ENCODE measurements at regions not wholly inside any gene's neighbourhood (a gene's known extent, or its start where the extent isn't known, plus 50 kb on each side); places are given as distances from the start of the nearest gene placed in this dataset.
"Not testable (repeated sequence)": the region's sequence is repeated elsewhere in the genome, so short reads cannot be mapped to it uniquely, and the experiment has no call there.

GRCh38 chr10:26377224-26377810, 60.8 kb upstream of the APBB1IP start:
- not testable (repeated sequence) for TF ChIP-seq CHD1 (IDR thresholded peaks at IDR 0.05; ENCODE audit: low read length); SMARCC2 (IDR thresholded peaks at IDR 0.05; ENCODE audit: low read depth); POLR2A (conservative IDR thresholded peaks at IDR 0.05); SIN3A (IDR thresholded peaks at IDR 0.05; ENCODE audit: borderline replicate concordance in 2 of 2, control insufficient read depth in 1 of 2, low read depth in 2 of 2, low read length in 2 of 2); SRSF1 (IDR thresholded peaks at IDR 0.05; ENCODE audit: low read depth, low read length); CREM (IDR thresholded peaks at IDR 0.05; ENCODE audit: low read depth)
- TF ChIP-seq SPI1 (IDR thresholded peaks at IDR 0.05; ENCODE audit: borderline replicate concordance, low read depth, low read length), result peak; percentile 52; the same call in 1 of the 2 replicates
- TF ChIP-seq, protein P1, sequence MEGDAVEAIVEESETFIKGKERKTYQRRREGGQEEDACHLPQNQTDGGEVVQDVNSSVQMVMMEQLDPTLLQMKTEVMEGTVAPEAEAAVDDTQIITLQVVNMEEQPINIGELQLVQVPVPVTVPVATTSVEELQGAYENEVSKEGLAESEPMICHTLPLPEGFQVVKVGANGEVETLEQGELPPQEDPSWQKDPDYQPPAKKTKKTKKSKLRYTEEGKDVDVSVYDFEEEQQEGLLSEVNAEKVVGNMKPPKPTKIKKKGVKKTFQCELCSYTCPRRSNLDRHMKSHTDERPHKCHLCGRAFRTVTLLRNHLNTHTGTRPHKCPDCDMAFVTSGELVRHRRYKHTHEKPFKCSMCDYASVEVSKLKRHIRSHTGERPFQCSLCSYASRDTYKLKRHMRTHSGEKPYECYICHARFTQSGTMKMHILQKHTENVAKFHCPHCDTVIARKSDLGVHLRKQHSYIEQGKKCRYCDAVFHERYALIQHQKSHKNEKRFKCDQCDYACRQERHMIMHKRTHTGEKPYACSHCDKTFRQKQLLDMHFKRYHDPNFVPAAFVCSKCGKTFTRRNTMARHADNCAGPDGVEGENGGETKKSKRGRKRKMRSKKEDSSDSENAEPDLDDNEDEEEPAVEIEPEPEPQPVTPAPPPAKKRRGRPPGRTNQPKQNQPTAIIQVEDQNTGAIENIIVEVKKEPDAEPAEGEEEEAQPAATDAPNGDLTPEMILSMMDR (IDR thresholded peaks at IDR 0.05 in 2 of 3, conservative IDR thresholded peaks at IDR 0.05 in 1 of 3; ENCODE audit: insufficient read depth in 2 of 3, low read depth in 1 of 3, low read length in 3 of 3), result not testable (repeated sequence)
- TF ChIP-seq, protein P2, sequence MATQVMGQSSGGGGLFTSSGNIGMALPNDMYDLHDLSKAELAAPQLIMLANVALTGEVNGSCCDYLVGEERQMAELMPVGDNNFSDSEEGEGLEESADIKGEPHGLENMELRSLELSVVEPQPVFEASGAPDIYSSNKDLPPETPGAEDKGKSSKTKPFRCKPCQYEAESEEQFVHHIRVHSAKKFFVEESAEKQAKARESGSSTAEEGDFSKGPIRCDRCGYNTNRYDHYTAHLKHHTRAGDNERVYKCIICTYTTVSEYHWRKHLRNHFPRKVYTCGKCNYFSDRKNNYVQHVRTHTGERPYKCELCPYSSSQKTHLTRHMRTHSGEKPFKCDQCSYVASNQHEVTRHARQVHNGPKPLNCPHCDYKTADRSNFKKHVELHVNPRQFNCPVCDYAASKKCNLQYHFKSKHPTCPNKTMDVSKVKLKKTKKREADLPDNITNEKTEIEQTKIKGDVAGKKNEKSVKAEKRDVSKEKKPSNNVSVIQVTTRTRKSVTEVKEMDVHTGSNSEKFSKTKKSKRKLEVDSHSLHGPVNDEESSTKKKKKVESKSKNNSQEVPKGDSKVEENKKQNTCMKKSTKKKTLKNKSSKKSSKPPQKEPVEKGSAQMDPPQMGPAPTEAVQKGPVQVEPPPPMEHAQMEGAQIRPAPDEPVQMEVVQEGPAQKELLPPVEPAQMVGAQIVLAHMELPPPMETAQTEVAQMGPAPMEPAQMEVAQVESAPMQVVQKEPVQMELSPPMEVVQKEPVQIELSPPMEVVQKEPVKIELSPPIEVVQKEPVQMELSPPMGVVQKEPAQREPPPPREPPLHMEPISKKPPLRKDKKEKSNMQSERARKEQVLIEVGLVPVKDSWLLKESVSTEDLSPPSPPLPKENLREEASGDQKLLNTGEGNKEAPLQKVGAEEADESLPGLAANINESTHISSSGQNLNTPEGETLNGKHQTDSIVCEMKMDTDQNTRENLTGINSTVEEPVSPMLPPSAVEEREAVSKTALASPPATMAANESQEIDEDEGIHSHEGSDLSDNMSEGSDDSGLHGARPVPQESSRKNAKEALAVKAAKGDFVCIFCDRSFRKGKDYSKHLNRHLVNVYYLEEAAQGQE (IDR thresholded peaks at IDR 0.05; ENCODE audit: borderline replicate concordance), result peak; percentile 90
- TF ChIP-seq, protein P2 (CRISPR knock-in tag; IDR thresholded peaks at IDR 0.05; ENCODE audit: low read depth), result peak; percentile 81; the same call in 1 of the 2 replicates
- TF ChIP-seq, protein P3, sequence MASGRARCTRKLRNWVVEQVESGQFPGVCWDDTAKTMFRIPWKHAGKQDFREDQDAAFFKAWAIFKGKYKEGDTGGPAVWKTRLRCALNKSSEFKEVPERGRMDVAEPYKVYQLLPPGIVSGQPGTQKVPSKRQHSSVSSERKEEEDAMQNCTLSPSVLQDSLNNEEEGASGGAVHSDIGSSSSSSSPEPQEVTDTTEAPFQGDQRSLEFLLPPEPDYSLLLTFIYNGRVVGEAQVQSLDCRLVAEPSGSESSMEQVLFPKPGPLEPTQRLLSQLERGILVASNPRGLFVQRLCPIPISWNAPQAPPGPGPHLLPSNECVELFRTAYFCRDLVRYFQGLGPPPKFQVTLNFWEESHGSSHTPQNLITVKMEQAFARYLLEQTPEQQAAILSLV (tag; IDR thresholded peaks at IDR 0.05), result not testable (repeated sequence)
- TF ChIP-seq, protein P4, sequence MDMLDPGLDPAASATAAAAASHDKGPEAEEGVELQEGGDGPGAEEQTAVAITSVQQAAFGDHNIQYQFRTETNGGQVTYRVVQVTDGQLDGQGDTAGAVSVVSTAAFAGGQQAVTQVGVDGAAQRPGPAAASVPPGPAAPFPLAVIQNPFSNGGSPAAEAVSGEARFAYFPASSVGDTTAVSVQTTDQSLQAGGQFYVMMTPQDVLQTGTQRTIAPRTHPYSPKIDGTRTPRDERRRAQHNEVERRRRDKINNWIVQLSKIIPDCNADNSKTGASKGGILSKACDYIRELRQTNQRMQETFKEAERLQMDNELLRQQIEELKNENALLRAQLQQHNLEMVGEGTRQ (CRISPR knock-in tag; IDR thresholded peaks at IDR 0.05), result not testable (repeated sequence)
- TF ChIP-seq, protein P5, sequence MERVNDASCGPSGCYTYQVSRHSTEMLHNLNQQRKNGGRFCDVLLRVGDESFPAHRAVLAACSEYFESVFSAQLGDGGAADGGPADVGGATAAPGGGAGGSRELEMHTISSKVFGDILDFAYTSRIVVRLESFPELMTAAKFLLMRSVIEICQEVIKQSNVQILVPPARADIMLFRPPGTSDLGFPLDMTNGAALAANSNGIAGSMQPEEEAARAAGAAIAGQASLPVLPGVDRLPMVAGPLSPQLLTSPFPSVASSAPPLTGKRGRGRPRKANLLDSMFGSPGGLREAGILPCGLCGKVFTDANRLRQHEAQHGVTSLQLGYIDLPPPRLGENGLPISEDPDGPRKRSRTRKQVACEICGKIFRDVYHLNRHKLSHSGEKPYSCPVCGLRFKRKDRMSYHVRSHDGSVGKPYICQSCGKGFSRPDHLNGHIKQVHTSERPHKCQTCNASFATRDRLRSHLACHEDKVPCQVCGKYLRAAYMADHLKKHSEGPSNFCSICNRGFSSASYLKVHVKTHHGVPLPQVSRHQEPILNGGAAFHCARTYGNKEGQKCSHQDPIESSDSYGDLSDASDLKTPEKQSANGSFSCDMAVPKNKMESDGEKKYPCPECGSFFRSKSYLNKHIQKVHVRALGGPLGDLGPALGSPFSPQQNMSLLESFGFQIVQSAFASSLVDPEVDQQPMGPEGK (CRISPR knock-in tag; IDR thresholded peaks at IDR 0.05; ENCODE audit: borderline replicate concordance), result not testable (repeated sequence)

Data from K562 (cell line).